Neuron (in vitro differentiated cells): ENCODE measurements at regions not wholly inside any gene's neighbourhood (a gene's known extent, or its start where the extent isn't known, plus 50 kb on each side); places are given as distances from the start of the nearest gene placed in this dataset.

Experiments
- H2AFZ ChIP-seq: one replicate; pipeline ENCODE4 v1.6.1; 2013; ENCODE audit warnings: low read depth, mild to moderate bottlenecking, inconsistent platforms, low read length, moderate library complexity
- H3K27me3 ChIP-seq: one replicate; pipeline ENCODE4 v1.6.1; 2013; ENCODE audit warnings: low read length; ENCODE audit not compliant: insufficient read depth
- H3K36me3 ChIP-seq: one replicate; pipeline ENCODE4 v1.6.1; 2013; ENCODE audit warnings: low read length; ENCODE audit not compliant: insufficient read depth
- H3K4me1 ChIP-seq: one replicate; pipeline ENCODE4 v1.6.1; 2013; ENCODE audit warnings: low read length; ENCODE audit not compliant: insufficient read depth
- H3K4me3 ChIP-seq: 2 replicates; pipeline ENCODE4 v1.5.1; 2013; ENCODE audit warnings: mild to moderate bottlenecking, low read length, moderate library complexity
- H3K9me3 ChIP-seq: one replicate; pipeline ENCODE4 v1.6.1; 2013; ENCODE audit warnings: low read length

DNA sequence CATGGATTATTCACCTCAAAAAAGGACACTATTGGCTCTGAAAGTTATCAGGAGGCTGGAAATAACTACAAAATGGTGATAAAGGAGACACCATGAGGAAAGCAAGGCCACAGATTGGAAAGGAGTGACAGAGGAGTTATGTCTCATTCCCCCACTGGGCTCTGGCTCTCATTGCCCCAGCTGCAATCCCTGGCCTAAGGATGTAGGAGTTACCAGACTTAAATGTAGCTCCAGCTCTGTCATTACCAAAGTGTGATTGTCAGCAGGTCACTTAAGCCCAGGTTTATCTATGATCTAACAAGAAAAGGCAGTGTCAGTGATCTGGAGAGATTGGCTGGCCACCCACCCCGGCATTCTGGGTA is 1228.2 kb upstream of the DDX18 start:
- H2AFZ ChIP-seq = no peak overlapping the region
- no peaks in the 10 kb centered on the region for H3K36me3 ChIP-seq
- no peaks in the 10 kb centered on the region for H3K27me3 ChIP-seq
- H3K4me1 ChIP-seq = peaks cover 20% of the 10 kb centered on the region
- H3K4me3 ChIP-seq = no peak overlapping the region
- H3K9me3 ChIP-seq = no peaks in the 10 kb centered on the region
